ENCODE measurements at regions not wholly inside any gene's neighbourhood (a gene's known extent, or its start where the extent isn't known, plus 50 kb on each side); places are given as distances from the start of the nearest gene placed in this dataset.

DNA sequence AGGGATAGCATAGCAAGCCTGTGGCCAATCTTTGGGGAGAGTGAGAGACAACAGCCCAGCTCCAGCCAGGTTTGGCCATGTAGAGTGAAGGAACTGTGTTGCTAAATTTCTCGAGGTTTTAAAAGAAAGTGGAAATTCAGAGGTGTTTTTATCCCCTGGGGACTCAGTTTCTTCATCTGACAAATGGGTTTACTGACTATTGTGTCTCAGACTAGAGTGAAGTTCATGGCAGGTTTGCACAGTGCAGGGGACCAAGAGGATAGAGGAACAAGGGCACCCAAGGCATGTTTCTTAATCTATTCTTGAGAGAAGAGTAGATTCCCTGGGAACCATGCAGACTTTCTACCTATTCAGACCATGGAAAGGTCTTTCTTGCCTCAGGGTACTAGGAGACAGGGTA is 555.8 kb upstream of the C16orf82 start:
- TF ChIP-seq, protein P1, sequence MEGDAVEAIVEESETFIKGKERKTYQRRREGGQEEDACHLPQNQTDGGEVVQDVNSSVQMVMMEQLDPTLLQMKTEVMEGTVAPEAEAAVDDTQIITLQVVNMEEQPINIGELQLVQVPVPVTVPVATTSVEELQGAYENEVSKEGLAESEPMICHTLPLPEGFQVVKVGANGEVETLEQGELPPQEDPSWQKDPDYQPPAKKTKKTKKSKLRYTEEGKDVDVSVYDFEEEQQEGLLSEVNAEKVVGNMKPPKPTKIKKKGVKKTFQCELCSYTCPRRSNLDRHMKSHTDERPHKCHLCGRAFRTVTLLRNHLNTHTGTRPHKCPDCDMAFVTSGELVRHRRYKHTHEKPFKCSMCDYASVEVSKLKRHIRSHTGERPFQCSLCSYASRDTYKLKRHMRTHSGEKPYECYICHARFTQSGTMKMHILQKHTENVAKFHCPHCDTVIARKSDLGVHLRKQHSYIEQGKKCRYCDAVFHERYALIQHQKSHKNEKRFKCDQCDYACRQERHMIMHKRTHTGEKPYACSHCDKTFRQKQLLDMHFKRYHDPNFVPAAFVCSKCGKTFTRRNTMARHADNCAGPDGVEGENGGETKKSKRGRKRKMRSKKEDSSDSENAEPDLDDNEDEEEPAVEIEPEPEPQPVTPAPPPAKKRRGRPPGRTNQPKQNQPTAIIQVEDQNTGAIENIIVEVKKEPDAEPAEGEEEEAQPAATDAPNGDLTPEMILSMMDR (IDR thresholded peaks at IDR 0.05), result no peak
- TF ChIP-seq POLR2AphosphoS5 (IDR thresholded peaks at IDR 0.05; ENCODE audit: insufficient read depth in 1 of 2, low read depth in 1 of 2), result no peak

Data from vagina (tissue), 2 donors.